ENCODE measurements at regions not wholly inside any gene's neighbourhood (a gene's known extent, or its start where the extent isn't known, plus 50 kb on each side); places are given as distances from the start of the nearest gene placed in this dataset.

DNA sequence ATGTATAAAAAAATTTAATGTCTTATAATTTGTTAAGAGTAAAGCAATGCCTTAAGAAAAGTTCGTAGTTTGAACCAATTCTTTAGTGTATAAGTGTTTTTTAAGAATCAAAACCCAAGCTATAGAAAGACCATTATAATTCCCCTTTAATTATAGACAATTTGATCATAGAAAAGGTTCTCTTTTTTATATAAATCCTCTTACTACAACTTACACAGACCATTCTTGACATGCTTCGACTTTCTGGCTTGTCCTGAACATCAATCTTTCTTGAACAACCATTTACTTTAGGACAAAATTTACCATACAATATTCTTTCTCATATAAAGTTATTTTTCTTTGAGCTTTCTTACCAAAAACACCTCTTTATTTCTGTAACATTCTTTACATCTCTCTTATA lies 330.5 kb upstream of the SPANXN1 start:
- WGBS, 2 donors, result 18 to 22% methylated on average over 2 of the region's 2 CpGs
- H3K27ac ChIP-seq, result no peak overlapping the region
- no peaks in the 10 kb centered on the region for H3K9me3 ChIP-seq
- TF ChIP-seq POLR2A (IDR thresholded peaks at IDR 0.05), result no peak
- TF ChIP-seq, protein P1, sequence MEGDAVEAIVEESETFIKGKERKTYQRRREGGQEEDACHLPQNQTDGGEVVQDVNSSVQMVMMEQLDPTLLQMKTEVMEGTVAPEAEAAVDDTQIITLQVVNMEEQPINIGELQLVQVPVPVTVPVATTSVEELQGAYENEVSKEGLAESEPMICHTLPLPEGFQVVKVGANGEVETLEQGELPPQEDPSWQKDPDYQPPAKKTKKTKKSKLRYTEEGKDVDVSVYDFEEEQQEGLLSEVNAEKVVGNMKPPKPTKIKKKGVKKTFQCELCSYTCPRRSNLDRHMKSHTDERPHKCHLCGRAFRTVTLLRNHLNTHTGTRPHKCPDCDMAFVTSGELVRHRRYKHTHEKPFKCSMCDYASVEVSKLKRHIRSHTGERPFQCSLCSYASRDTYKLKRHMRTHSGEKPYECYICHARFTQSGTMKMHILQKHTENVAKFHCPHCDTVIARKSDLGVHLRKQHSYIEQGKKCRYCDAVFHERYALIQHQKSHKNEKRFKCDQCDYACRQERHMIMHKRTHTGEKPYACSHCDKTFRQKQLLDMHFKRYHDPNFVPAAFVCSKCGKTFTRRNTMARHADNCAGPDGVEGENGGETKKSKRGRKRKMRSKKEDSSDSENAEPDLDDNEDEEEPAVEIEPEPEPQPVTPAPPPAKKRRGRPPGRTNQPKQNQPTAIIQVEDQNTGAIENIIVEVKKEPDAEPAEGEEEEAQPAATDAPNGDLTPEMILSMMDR (IDR thresholded peaks at IDR 0.05), result no peak
- H3K4me3 ChIP-seq, result no peak overlapping the region
- intact Hi-C loops (cut with DNase I), result no loop called here
- H3K36me3 ChIP-seq (replicated peaks in 1 of 2; ENCODE audit: insufficient read depth in 1 of 2, low read depth in 2 of 2), result no peaks in the 10 kb centered on the region
- ATAC-seq, result no peak
- no peak for DNase-seq
- no peaks in the 10 kb centered on the region for H3K4me1 ChIP-seq
- no peaks in the 10 kb centered on the region for H3K27me3 ChIP-seq

DNA sequence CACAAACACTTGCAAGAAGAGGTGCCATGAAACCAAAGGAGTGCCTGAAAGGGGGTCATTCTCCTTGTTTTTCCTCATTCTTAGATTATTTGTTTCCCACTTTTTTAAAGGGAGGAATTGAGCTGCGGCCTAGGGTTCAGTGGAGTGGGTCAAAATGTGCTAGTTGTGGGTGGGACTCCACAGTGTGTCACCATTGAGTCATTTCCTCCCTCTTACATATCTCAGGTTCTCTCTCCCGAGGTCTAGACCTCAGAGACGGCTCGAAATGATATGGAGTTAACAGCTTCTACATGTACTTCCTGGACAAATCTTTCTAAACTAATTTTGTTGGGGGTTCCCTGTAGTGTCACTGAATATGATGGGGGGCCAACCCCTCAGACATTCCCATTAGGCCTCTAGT lies 328.4 kb upstream of the SPANXN1 start:
- intact Hi-C loops (cut with DNase I), result no loop called here
- Histone ChIP-seq H3K9me3 (no peaks in the 10 kb centered on the region), H3K27ac (no peak overlapping the region), H3K27me3 (no peaks in the 10 kb centered on the region), H3K36me3 (replicated peaks in 1 of 2; ENCODE audit: insufficient read depth in 1 of 2, low read depth in 2 of 2) (no peaks in the 10 kb centered on the region), H3K4me3 (no peak overlapping the region), H3K4me1 (no peaks in the 10 kb centered on the region)
- TF ChIP-seq, protein P1 (IDR thresholded peaks at IDR 0.05), result no peak
- TF ChIP-seq POLR2A (IDR thresholded peaks at IDR 0.05), result no peak
- no peak for ATAC-seq
- WGBS, 2 donors, result 45 to 77% methylated on average over 4 of the region's 4 CpGs
- DNase-seq, result no peak

- no peak for TF ChIP-seq POLR2A (IDR thresholded peaks at IDR 0.05)
- TF ChIP-seq, protein P1 (IDR thresholded peaks at IDR 0.05), result no peak
- DNase-seq, result no peak
- H3K27me3 ChIP-seq, result no peaks in the 10 kb centered on the region
- H3K27ac ChIP-seq, result no peak overlapping the region
- intact Hi-C loops (cut with DNase I), result no loop called here
- no peak overlapping the region for H3K4me3 ChIP-seq
- ATAC-seq, result no peak
- H3K9me3 ChIP-seq, result no peaks in the 10 kb centered on the region
- H3K4me1 ChIP-seq, result no peaks in the 10 kb centered on the region
- no peaks in the 10 kb centered on the region for H3K36me3 ChIP-seq (replicated peaks in 1 of 2; ENCODE audit: insufficient read depth in 1 of 2, low read depth in 2 of 2)
- 34 to 44% methylated on average over 3 of the region's 3 CpGs for WGBS, 2 donors
Observed at GRCh38 chrX:144946666-144947065, 300.6 kb upstream of the SPANXN1 start.
